Gastrocnemius medialis (tissue), 4 donors: ENCODE measurements at regions not wholly inside any gene's neighbourhood (a gene's known extent, or its start where the extent isn't known, plus 50 kb on each side); places are given as distances from the start of the nearest gene placed in this dataset.

ENCODE experiments used
- ATAC-seq, 2 donors: fragments of 150-250 bp; one replicate each; pipeline ENCODE4 v1.9.1; 2016
- DNase-seq, 2 donors: peaks; one replicate each; pipeline ENCODE4 v3.0.0-alpha.2; 2019
- H3K27ac ChIP-seq, 4 donors: fragments of 200-600 bp; sonication (generic); 1 replicate in 1 of 4; 2 replicates in 3 of 4; pipeline ENCODE4 v1.5.1; 2016 to 2018; ENCODE audit warnings: mild to moderate bottlenecking in 2 of 4, moderate library complexity in 1 of 4
- H3K27me3 ChIP-seq, 3 donors: fragments of 200-600 bp; sonication (generic) in 2 of 3; 1 replicate in 1 of 3; 2 replicates in 2 of 3; pipeline versions ENCODE4 v1.5.1 to v1.6.0; 2016 to 2019; ENCODE audit warnings: mild to moderate bottlenecking in 1 of 3, moderate library complexity in 1 of 3
- H3K36me3 ChIP-seq, 2 donors: fragments of 200-600 bp; sonication (generic) in 1 of 2; one replicate each; pipeline ENCODE4 v1.5.1; 2017 to 2018
- H3K4me1 ChIP-seq, 2 donors: fragments of 200-600 bp; sonication (generic) in 1 of 2; one replicate each; pipeline ENCODE4 v1.5.1; 2016 to 2017; ENCODE audit warnings: mild to moderate bottlenecking in 2 of 2
- H3K4me3 ChIP-seq, 4 donors: fragments of 200-600 bp; sonication (generic) in 3 of 4; 1 replicate in 1 of 4; 2 replicates in 3 of 4; pipeline ENCODE4 v1.5.1; 2016 to 2019; ENCODE audit warnings: mild to moderate bottlenecking in 2 of 4
- H3K9me3 ChIP-seq, 3 donors: fragments of 200-600 bp; sonication (generic) in 2 of 3; 1 replicate in 1 of 3; 2 replicates in 2 of 3; pipeline ENCODE4 v1.5.1; 2016 to 2019
- CTCF ChIP-seq, 5 experiments: fragments of 450-650 bp in 3 of 5; fragments of 200-600 bp in 2 of 5; sonication (generic) in 2 of 5; IDR thresholded peaks in 4 of 5; conservative IDR thresholded peaks in 1 of 5; 1 replicate in 4 of 5; 2 replicates in 1 of 5; pipeline ENCODE4 v1.5.1; 2016 to 2019; ENCODE audit warnings: antibody characterized with exemption in 5 of 5, mild to moderate bottlenecking in 3 of 5, moderate library complexity in 3 of 5
- POLR2A ChIP-seq, 2 donors: fragments of 450-650 bp; IDR thresholded peaks; one replicate each; pipeline ENCODE4 v1.6.1; 2017; ENCODE audit warnings: antibody characterized with exemption in 2 of 2, mild to moderate bottlenecking in 2 of 2, moderate library complexity in 2 of 2
- in situ Hi-C, 4 donors: fragments of 200-750 bp; cut with MboI; loops; one replicate each; pipeline versions ENCODE4 v1.15.0 to v1.8.0; 2017; ENCODE audit warnings: low sequenced_read_pairs in 4 of 4
- intact Hi-C: fragments of 100-400 bp; cut with DNase I; formaldehyde crosslinking; loops from one replicate; pipeline ENCODE4 v1.15.1; 2023; ENCODE audit warnings: low total_unique reads

DNA sequence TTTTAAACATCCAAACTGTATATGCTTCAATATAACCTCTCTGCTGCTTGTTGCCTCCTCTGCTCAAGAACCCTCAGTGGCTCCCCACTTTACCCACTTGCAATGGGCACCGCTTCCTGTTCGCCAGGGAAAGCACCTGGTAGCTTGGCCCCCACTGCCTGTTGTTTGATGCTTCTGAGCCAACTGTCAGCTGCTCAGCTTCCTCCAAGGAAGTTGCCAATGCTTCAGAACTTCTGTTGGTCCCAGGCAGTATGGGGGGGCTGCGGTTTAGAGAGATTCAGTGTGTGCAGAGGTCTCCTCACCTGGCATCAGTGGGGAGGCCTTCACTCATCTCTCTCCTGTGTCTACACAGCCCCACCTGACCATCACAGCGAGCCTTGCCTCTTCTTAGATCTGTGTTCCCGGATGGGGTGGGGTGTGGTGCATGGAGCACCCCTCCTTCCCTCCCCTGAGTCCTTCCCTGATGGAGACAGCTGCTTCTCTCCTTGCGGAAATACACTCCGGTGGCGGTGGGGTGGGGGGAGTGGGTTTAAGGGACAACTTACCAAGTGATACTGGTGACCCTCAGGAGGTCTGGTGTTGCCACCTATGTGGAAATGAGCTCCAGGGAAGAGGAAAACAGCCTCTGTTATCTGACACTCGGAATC, 308.1 kb downstream of the CDH26 start:
- no peaks in the 10 kb centered on the region for H3K36me3 ChIP-seq
- intact Hi-C loops (no loop called here), in situ Hi-C loops (loop anchor here in 2 of 4 donors (10.0 to 25.0 kb wide), 2 partner anchors 204 to 211 kb away; no protein-coding TSS in a partner anchor)
- ATAC-seq (no peak), DNase-seq (no peak)
- no peak overlapping the region for H3K27ac ChIP-seq
- TF ChIP-seq CTCF (IDR thresholded peaks at IDR 0.05 in 4 of 5, conservative IDR thresholded peaks at IDR 0.05 in 1 of 5) (no peak), POLR2A (IDR thresholded peaks at IDR 0.05) (no peak)
- H3K4me3 ChIP-seq: no peak overlapping the region
- H3K4me1 ChIP-seq: no peaks in the 10 kb centered on the region
- H3K27me3 ChIP-seq: no peaks in the 10 kb centered on the region
- H3K9me3 ChIP-seq: no peaks in the 10 kb centered on the region

- Histone ChIP-seq H3K27me3 (no peaks in the 10 kb centered on the region), H3K9me3 (no peaks in the 10 kb centered on the region), H3K4me3 (no peak overlapping the region), H3K4me1 (no peaks in the 10 kb centered on the region), H3K36me3 (no peaks in the 10 kb centered on the region), H3K27ac (no peak overlapping the region)
- no peak for ATAC-seq
- DNase-seq: no peak
- intact Hi-C loops (no loop called here), in situ Hi-C loops (loop anchor here in 2 of 4 donors (10.0 to 25.0 kb wide), 2 partner anchors 206 to 214 kb away; no protein-coding TSS in a partner anchor)
- TF ChIP-seq CTCF (IDR thresholded peaks at IDR 0.05 in 4 of 5, conservative IDR thresholded peaks at IDR 0.05 in 1 of 5): no peak
- no peak for TF ChIP-seq POLR2A (IDR thresholded peaks at IDR 0.05)
Measured at GRCh38 chr20:60268491-60268890, 310.3 kb downstream of the CDH26 start.

DNA sequence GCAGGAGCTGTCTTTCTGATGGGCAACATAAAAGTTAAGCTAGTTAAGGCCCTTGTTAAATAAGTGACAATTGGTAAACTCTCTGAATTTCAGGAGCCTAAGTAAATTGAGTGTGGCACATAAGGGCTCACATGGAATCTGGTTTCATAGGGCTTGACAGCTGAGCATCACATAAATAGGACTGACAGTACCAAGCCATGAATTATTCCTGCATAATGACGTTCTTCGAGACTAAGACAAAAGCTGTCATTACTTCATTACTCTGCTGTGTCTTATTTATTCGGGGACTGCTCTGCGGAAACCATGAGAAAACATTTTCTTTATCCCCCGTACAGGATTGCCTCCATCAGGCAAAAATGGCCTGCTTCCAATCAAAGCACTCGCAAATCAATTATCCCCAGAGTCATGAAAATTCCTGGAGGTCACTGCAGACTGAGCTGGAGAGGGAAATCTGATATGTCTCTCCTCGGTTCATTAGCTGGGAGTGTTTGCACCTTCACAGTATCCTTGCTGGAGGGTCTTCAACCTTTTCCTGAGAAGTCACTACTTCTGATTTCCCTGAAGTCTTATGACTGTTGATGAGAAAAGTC, 311.4 kb downstream of the CDH26 start:
- no peak for DNase-seq
- H3K4me1 ChIP-seq: no peaks in the 10 kb centered on the region
- H3K9me3 ChIP-seq: no peaks in the 10 kb centered on the region
- ATAC-seq: peak; percentile 43 to 53
- H3K27ac ChIP-seq: peak overlapping the region in 2 of 4 donors; percentile 54 to 64
- intact Hi-C loops (no loop called here), in situ Hi-C loops (loop anchor here in 2 of 4 donors (10.0 to 25.0 kb wide), 2 partner anchors 207 to 215 kb away; no protein-coding TSS in a partner anchor)
- H3K27me3 ChIP-seq: no peaks in the 10 kb centered on the region
- no peaks in the 10 kb centered on the region for H3K36me3 ChIP-seq
- TF ChIP-seq POLR2A (IDR thresholded peaks at IDR 0.05): no peak
- TF ChIP-seq CTCF (IDR thresholded peaks at IDR 0.05 in 4 of 5, conservative IDR thresholded peaks at IDR 0.05 in 1 of 5): no peak
- no peak overlapping the region for H3K4me3 ChIP-seq

DNA sequence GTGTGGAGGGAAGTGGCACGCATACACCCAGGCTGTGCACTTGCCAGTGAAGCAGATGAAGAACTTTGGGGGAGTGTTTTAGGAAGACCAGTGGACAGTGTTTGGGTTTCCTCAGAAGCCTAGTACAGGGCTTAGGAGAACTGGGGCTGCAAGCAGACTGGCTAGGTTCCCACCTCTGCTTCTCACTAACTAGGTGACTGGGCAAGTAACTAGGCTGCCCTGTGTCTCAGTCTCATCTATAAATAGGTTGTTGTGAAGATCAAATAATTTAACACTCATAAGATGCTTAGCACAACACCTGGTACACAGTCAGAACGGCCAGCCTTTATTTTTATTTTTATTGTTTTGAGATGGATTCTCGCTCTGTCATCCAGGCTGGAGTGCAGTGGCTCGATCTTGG, 312.1 kb downstream of the CDH26 start:
- H3K36me3 ChIP-seq: no peaks in the 10 kb centered on the region
- no peak for TF ChIP-seq POLR2A (IDR thresholded peaks at IDR 0.05)
- TF ChIP-seq CTCF (IDR thresholded peaks at IDR 0.05 in 4 of 5, conservative IDR thresholded peaks at IDR 0.05 in 1 of 5): no peak
- H3K4me1 ChIP-seq: no peaks in the 10 kb centered on the region
- in situ Hi-C loops: loop anchor here in 1 of 4 donors (25.0 kb wide), 1 partner anchor 208 kb away; no protein-coding TSS in a partner anchor
- ATAC-seq: peak; percentile 74 to 81
- intact Hi-C loops: no loop called here
- peak overlapping the region in 2 of 4 donors; percentile 54 to 64 for H3K27ac ChIP-seq
- no peak overlapping the region for H3K4me3 ChIP-seq
- H3K9me3 ChIP-seq: no peaks in the 10 kb centered on the region
- H3K27me3 ChIP-seq: no peaks in the 10 kb centered on the region
- DNase-seq: peak; percentile 20 to 22
